HepG2 (cell line): ENCODE measurements at regions not wholly inside any gene's neighbourhood (a gene's known extent, or its start where the extent isn't known, plus 50 kb on each side); places are given as distances from the start of the nearest gene placed in this dataset.

ENCODE experiments used
- ATAC-seq: fragments of 200-7000 bp; cut with Tn5 transposase; 3 replicates; pipeline ENCODE4 v1.9.1; 2020; ENCODE audit warnings: mild to moderate bottlenecking, moderate library complexity
- BruUV-seq: library from RNA; stranded (reverse); fragments of 400-500 nt; replicated peaks from 2 replicates; lab custom pipeline; 2021; lab: Mats Ljungman, UMichigan
- CTCF ChIA-PET: fragments of 300-600 bp; formaldehyde crosslinking; extraction: SDS; loops from one replicate; lab custom pipeline; 2021; ENCODE audit warnings: low total read pairs, inconsistent platforms, low intra/inter-chr PET ratio; lab: Yijun Ruan, JAX
- POLR2A ChIA-PET: fragments of 350-600 bp; sonication (Branson Sonifier 250); formaldehyde crosslinking; loops from one replicate; lab custom pipeline; 2020; ENCODE audit warnings: antibody characterized with exemption, inconsistent platforms; lab: Yijun Ruan, JAX
- DNase-seq: peaks from one replicate; pipeline ENCODE4 v3.0.0-alpha.2; 2015; ENCODE audit warnings: low spot score
- FAIRE-seq: peaks from 3 replicates; lab custom pipeline; 2011; peaks lifted over from hg19 to GRCh38; lab: Jason Lieb, UNC
- H2AFZ ChIP-seq: one replicate; pipeline ENCODE4 v1.6.1; 2011; ENCODE audit warnings: low read length, inconsistent platforms
- H3K27ac ChIP-seq: fragments of 300-600 bp; 3 replicates; pipeline ENCODE4 v1.8.0; 2011; ENCODE audit warnings: mixed run types, mild to moderate bottlenecking, mixed read lengths, low read length, inconsistent platforms; ENCODE audit not compliant: insufficient read depth; ENCODE audit errors: extremely low read length
- H3K27me3 ChIP-seq, 2 experiments: fragments of 200-600 bp in 1 of 2; 2 replicates in 1 of 2; 3 replicates in 1 of 2; pipeline versions ENCODE4 v1.6.0 to v1.8.0; 2011; ENCODE audit warnings: low read length in 2 of 2, mild to moderate bottlenecking in 2 of 2, moderate library complexity in 2 of 2, inconsistent platforms in 1 of 2; ENCODE audit not compliant: insufficient read depth in 2 of 2, control insufficient read depth in 1 of 2
- H3K36me3 ChIP-seq, 2 experiments: fragments of 200-600 bp in 1 of 2; replicated peaks in 1 of 2; 2 replicates in 1 of 2; 3 replicates in 1 of 2; pipeline versions ENCODE4 v1.5.1 to v1.8.0; 2011; ENCODE audit warnings: low read length in 2 of 2, inconsistent platforms in 1 of 2; ENCODE audit not compliant: insufficient read depth in 2 of 2, control insufficient read depth in 1 of 2
- H3K4me1 ChIP-seq: 2 replicates; pipeline ENCODE4 v1.5.1; 2012; ENCODE audit warnings: low read length, inconsistent platforms; ENCODE audit not compliant: insufficient read depth
- H3K4me2 ChIP-seq: 2 replicates; pipeline ENCODE4 v1.6.0; 2011; ENCODE audit warnings: low read depth, low read length, inconsistent platforms
- H3K4me3 ChIP-seq, 3 experiments: fragments of 200-600 bp in 1 of 3; sonication (generic), shearing (Covaris generic) in 1 of 3; replicated peaks in 1 of 3; 2 replicates each; pipeline ENCODE4 v1.5.1; 2011 to 2016; ENCODE audit warnings: low read length in 3 of 3, inconsistent platforms in 2 of 3, low read depth in 2 of 3, mild to moderate bottlenecking in 2 of 3, control low read depth in 1 of 3, mixed read lengths in 1 of 3; ENCODE audit not compliant: insufficient read depth in 1 of 3
- H3K79me2 ChIP-seq: one replicate; pipeline ENCODE4 v1.6.1; 2011; ENCODE audit warnings: low read length, inconsistent platforms; ENCODE audit not compliant: insufficient read depth
- H3K9ac ChIP-seq: 2 replicates; pipeline ENCODE4 v1.6.0; 2011; ENCODE audit warnings: mild to moderate bottlenecking, low read depth, low read length, inconsistent platforms; ENCODE audit not compliant: insufficient read depth
- H3K9me3 ChIP-seq: 2 replicates; pipeline ENCODE4 v1.5.1; 2012; ENCODE audit warnings: mild to moderate bottlenecking, low read length
- H4K20me1 ChIP-seq: 2 replicates; pipeline ENCODE4 v1.6.0; 2011; ENCODE audit warnings: inconsistent platforms, mild to moderate bottlenecking, low read length, moderate library complexity; ENCODE audit not compliant: insufficient read depth
- ELF3 ChIP-seq: IDR thresholded peaks from 2 replicates; pipeline ENCODE4 v1.6.1; 2016; ENCODE audit warnings: missing genetic modification reagents, missing compliant biosample characterization
- HHEX ChIP-seq: IDR thresholded peaks from 2 replicates; pipeline ENCODE4 v1.6.1; 2016; ENCODE audit warnings: control low read depth
- KDM2A ChIP-seq: sonication (generic); formaldehyde crosslinking; IDR thresholded peaks from 2 replicates; pipeline ENCODE4 v1.4.0; 2020; ENCODE audit warnings: low read depth, missing genetic modification reagents, borderline replicate concordance
- PTBP1 ChIP-seq: fragments of 200-400 bp; formaldehyde crosslinking; IDR thresholded peaks from 2 replicates; pipeline ENCODE4 v1.6.1; 2018; ENCODE audit warnings: low read length, low read depth; ENCODE audit not compliant: poor library complexity, severe bottlenecking
- RCOR2 ChIP-seq: IDR thresholded peaks from 2 replicates; pipeline ENCODE4 v1.6.1; 2016; ENCODE audit warnings: missing biosample characterization, missing genetic modification reagents
- ZFP1 ChIP-seq: IDR thresholded peaks from 2 replicates; pipeline ENCODE4 v1.6.1; 2016
- ZNF335 ChIP-seq: sonication (generic); formaldehyde crosslinking; IDR thresholded peaks from 2 replicates; pipeline ENCODE4 v1.4.0; 2020; ENCODE audit warnings: missing genetic modification reagents
- ZNF773 ChIP-seq: sonication (generic); formaldehyde crosslinking; IDR thresholded peaks from 2 replicates; pipeline ENCODE4 v1.4.0; 2020; ENCODE audit warnings: missing genetic modification reagents, borderline replicate concordance
- ZNF883 ChIP-seq: sonication (generic); formaldehyde crosslinking; IDR thresholded peaks from 2 replicates; pipeline ENCODE4 v1.5.1; 2020; ENCODE audit warnings: mild to moderate bottlenecking, missing genetic modification reagents; ENCODE audit errors: not compliant biosample characterization
- in situ Hi-C: cut with HindIII; loops from 2 replicates; pipeline ENCODE4 v1.10.0; 2017; ENCODE audit warnings: low pct_unique_long_range_greater_than_20kb; ENCODE audit not compliant: extremely low pct_ligation_motif_present
- intact Hi-C: fragments of 100-400 bp; cut with micrococcal nuclease; formaldehyde crosslinking; loops from one replicate; pipeline ENCODE4 v1.10.0; 2022; ENCODE audit not compliant: unreplicated experiment
- TF ChIP-seq, protein P1 (sequence below): sonication (generic); formaldehyde crosslinking; IDR thresholded peaks from 2 replicates; pipeline ENCODE4 v1.4.0; 2020; ENCODE audit warnings: missing genetic modification reagents, borderline replicate concordance
- TF ChIP-seq, protein P2 (sequence below): sonication (generic); formaldehyde crosslinking; IDR thresholded peaks from 2 replicates; pipeline ENCODE4 v1.8.1; 2023; ENCODE audit warnings: mild to moderate bottlenecking, missing genetic modification reagents
- TF ChIP-seq, protein P3 (sequence below): sonication (generic); formaldehyde crosslinking; IDR thresholded peaks from 2 replicates; pipeline ENCODE4 v1.5.1; 2020; ENCODE audit warnings: mild to moderate bottlenecking, missing genetic modification reagents

DNA sequence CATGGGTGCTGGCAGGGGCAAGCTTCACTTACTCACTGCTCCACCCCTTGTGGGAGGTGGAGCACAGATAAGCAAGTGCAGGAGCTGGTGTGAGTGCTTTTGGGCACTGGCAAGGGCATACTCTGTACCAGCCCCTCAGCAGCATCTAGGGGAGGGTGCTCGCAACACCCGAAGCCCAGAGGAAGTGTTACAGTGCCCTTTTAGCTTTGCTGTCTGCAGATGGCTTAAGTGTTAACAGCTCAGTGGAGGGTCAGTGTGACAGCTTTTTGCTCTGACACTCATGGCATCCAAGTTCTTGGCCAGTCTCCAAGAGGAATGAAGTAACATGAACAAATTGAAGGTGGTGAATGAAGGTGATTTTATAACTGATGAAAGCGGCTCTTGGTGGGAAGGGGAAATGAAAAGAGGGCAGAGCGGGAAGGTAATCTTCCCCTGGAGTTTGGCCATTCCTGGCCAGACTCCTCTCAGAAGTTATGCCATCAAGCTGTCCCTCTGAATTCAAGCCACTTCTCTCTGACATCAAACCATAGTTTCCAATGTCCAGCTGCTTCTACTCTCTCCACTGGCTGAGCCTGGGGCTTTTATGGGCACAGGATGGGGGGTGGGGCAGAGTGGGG, 862.5 kb downstream of the KCNMA1 start (continued):
- TF ChIP-seq ZNF773 (CRISPR knock-in tag) (no peak), PTBP1 (no peak)

DNA sequence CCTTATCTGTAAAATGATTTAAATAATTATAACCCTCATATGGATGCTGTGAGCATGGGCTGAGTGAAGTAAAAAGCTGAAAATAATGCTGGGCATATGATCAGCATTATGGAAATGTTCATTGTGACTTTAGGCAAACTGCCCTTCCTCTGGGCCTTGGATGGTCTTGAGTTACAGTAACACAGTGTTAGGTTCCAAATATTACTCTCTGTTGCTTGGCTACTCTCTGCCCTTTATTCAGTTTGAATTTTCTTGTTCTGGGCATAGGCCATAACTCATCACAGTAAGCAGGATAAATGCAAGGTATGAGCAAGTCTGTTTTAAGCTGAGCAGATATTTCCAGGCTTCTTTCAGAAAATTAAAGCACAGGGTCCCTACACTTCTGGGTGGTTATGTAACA, 868.0 kb downstream of the KCNMA1 start:
- intact Hi-C loops = loop anchor here (10.0 kb wide), 1 partner anchor 1415 kb away; no protein-coding TSS in a partner anchor
- no peak for ATAC-seq
- POLR2A ChIA-PET = no interaction called here
- TF ChIP-seq HHEX (CRISPR knock-in tag) (no peak), ELF3 (CRISPR knock-in tag) (no peak), ZNF335 (CRISPR knock-in tag) (no peak), ZNF883 (CRISPR knock-in tag) (no peak), ZFP1 (no peak), RCOR2 (CRISPR knock-in tag) (no peak), KDM2A (no peak)
- TF ChIP-seq, protein P1, sequence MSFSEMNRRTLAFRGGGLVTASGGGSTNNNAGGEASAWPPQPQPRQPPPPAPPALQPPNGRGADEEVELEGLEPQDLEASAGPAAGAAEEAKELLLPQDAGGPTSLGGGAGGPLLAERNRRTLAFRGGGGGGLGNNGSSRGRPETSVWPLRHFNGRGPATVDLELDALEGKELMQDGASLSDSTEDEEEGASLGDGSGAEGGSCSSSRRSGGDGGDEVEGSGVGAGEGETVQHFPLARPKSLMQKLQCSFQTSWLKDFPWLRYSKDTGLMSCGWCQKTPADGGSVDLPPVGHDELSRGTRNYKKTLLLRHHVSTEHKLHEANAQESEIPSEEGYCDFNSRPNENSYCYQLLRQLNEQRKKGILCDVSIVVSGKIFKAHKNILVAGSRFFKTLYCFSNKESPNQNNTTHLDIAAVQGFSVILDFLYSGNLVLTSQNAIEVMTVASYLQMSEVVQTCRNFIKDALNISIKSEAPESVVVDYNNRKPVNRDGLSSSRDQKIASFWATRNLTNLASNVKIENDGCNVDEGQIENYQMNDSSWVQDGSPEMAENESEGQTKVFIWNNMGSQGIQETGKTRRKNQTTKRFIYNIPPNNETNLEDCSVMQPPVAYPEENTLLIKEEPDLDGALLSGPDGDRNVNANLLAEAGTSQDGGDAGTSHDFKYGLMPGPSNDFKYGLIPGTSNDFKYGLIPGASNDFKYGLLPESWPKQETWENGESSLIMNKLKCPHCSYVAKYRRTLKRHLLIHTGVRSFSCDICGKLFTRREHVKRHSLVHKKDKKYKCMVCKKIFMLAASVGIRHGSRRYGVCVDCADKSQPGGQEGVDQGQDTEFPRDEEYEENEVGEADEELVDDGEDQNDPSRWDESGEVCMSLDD = no peak
- TF ChIP-seq, protein P2, sequence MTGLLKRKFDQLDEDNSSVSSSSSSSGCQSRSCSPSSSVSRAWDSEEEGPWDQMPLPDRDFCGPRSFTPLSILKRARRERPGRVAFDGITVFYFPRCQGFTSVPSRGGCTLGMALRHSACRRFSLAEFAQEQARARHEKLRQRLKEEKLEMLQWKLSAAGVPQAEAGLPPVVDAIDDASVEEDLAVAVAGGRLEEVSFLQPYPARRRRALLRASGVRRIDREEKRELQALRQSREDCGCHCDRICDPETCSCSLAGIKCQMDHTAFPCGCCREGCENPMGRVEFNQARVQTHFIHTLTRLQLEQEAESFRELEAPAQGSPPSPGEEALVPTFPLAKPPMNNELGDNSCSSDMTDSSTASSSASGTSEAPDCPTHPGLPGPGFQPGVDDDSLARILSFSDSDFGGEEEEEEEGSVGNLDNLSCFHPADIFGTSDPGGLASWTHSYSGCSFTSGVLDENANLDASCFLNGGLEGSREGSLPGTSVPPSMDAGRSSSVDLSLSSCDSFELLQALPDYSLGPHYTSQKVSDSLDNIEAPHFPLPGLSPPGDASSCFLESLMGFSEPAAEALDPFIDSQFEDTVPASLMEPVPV = no peak
- TF ChIP-seq, protein P3, sequence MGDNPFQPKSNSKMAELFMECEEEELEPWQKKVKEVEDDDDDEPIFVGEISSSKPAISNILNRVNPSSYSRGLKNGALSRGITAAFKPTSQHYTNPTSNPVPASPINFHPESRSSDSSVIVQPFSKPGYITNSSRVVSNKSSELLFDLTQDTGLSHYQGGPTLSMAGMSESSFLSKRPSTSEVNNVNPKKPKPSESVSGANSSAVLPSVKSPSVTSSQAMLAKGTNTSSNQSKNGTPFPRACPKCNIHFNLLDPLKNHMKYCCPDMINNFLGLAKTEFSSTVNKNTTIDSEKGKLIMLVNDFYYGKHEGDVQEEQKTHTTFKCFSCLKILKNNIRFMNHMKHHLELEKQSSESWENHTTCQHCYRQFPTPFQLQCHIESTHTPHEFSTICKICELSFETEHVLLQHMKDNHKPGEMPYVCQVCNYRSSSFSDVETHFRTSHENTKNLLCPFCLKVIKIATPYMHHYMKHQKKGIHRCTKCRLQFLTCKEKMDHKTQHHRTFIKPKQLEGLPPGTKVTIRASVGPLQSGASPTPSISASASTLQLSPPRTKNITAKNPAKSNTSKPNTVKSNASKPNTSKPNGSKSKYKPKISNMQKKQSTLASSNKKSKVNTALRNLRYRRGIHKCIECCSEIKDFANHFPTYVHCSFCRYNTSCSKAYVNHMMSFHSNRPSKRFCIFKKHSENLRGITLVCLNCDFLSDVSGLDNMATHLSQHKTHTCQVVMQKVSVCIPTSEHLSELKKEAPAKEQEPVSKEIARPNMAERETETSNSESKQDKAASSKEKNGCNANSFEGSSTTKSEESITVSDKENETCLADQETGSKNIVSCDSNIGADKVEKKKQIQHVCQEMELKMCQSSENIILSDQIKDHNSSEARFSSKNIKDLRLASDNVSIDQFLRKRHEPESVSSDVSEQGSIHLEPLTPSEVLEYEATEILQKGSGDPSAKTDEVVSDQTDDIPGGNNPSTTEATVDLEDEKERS = no peak

More for the DNA sequence above, 868.0 kb downstream of the KCNMA1 start:
- Histone ChIP-seq H3K9me3 (no peaks in the 10 kb centered on the region), H3K79me2 (no peaks in the 10 kb centered on the region), H4K20me1 (no peaks in the 10 kb centered on the region), H3K36me3 (no peaks in the 10 kb centered on the region), H3K9ac (no peak overlapping the region), H3K4me3 (no peak overlapping the region), H3K4me1 (no peaks in the 10 kb centered on the region), H2AFZ (no peak overlapping the region), H3K27me3 (peaks cover 0 to 3% of the 10 kb centered on the region in 2 experiments; a peak in 1 of 5 replicates), H3K4me2 (no peak overlapping the region), H3K27ac (no peak overlapping the region)
- CTCF ChIA-PET = no interaction called here
- FAIRE-seq (no peak), DNase-seq (no peak)
- BruUV-seq = no TSS peak
- in situ Hi-C loops = no loop called here
